ENCODE measurements at regions not wholly inside any gene's neighbourhood (a gene's known extent, or its start where the extent isn't known, plus 50 kb on each side); places are given as distances from the start of the nearest gene placed in this dataset.
"Not testable (repeated sequence)": the region's sequence is repeated elsewhere in the genome, so short reads cannot be mapped to it uniquely, and the experiment has no call there.

GRCh38 chr6:58047865-58048264 lies 730.4 kb downstream of the PRIM2 start:
- TF ChIP-seq, protein P1, sequence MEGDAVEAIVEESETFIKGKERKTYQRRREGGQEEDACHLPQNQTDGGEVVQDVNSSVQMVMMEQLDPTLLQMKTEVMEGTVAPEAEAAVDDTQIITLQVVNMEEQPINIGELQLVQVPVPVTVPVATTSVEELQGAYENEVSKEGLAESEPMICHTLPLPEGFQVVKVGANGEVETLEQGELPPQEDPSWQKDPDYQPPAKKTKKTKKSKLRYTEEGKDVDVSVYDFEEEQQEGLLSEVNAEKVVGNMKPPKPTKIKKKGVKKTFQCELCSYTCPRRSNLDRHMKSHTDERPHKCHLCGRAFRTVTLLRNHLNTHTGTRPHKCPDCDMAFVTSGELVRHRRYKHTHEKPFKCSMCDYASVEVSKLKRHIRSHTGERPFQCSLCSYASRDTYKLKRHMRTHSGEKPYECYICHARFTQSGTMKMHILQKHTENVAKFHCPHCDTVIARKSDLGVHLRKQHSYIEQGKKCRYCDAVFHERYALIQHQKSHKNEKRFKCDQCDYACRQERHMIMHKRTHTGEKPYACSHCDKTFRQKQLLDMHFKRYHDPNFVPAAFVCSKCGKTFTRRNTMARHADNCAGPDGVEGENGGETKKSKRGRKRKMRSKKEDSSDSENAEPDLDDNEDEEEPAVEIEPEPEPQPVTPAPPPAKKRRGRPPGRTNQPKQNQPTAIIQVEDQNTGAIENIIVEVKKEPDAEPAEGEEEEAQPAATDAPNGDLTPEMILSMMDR (IDR thresholded peaks at IDR 0.05; ENCODE audit: borderline replicate concordance, extremely low read depth, low read length, poor library complexity, severe bottlenecking): not testable (repeated sequence)
- TF ChIP-seq EZH2 (IDR thresholded peaks at IDR 0.05; ENCODE audit: borderline replicate concordance, low read depth, low read length, severe bottlenecking): not testable (repeated sequence)

Measured in DND-41 (cell line).